CD1c-positive myeloid dendritic cell (primary cell): ENCODE measurements at regions not wholly inside any gene's neighbourhood (a gene's known extent, or its start where the extent isn't known, plus 50 kb on each side); places are given as distances from the start of the nearest gene placed in this dataset.

ENCODE experiments used
- DNase-seq: peaks from one replicate; pipeline ENCODE4 v3.0.0-alpha.2; 2016; ENCODE audit errors: extremely low spot score

DNA sequence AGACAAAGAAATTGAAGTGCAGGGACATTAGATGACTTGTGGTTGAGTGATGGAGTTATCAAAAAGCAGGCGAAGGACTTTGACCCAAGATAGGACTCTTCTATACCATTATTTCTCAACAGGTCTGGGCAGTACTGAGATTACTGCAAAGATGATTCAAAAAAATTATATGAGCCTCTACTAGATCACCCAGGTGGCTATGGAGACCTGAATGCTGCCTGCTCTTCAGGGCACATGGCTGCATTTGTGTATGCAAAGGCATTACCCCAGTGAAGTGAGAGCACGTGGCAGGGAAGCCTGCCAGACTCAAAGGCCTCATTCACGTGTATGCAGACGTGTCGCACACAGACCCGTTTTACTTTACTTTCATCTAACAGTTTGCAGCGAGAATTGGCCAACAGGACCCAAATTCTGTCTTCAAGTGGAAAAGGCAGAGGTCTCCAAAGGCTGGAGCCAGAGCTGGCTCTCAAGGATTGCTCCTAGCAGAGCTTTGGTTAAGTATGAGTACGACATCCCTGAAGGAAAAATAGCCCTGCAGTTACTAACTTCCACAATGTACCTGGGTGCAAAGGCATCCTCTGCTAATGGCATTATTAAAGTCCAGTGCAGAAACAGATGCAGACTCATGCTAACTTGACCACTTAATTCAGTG, 113.8 kb upstream of the ARMC2 start:
- DNase-seq, result no peak

DNA sequence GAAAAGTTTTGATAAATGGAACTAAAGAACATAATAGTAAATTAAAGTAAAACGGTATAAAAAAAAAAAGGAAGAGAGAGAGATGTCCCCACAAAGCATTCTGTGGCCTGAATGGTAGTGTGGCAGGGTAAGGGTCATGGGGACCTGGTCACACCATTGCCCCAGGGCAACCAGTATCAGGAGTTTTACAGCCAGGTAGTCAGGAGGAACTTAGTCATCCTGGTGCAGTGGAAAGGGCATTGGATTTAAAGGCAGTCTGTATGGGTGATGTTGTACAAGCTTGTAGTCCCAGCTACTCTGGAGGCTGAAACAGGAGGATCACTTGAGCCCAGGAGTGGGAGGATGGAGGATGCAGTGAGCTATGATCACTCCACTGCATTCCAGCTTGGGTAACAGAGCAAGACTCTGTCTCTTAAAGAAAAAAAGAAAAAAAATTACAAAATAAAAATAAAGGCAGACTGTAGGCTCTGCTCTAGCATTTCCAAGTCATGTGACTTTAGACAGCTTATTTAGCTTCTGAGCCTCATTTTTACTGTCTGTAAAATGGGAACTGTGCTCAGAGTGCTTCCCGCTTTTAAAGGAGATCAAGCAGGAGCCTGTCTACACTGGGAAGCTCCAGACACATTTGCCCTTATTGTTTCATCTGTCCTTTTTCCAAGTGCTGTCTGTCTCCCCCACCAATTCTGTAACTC, 112.8 kb upstream of the ARMC2 start:
- no peak for DNase-seq

DNA sequence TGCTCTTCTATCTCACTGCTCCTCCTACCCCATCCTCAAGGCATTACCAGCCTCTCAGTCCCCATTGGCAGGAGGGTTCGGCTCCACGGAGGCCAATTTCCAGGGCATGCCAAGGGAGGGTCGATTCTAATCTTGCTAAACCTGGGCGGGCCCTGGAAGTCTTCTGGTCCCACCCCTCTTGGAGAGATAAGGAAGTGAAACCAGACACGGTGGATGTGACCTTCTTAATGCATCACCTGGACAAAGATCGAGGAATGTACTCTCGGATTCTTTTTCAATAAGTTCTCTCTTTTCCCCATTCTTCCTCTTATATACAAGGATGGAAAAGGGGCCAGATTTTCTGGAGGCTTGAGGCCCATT, 112.2 kb upstream of the ARMC2 start:
- no peak for DNase-seq

DNA sequence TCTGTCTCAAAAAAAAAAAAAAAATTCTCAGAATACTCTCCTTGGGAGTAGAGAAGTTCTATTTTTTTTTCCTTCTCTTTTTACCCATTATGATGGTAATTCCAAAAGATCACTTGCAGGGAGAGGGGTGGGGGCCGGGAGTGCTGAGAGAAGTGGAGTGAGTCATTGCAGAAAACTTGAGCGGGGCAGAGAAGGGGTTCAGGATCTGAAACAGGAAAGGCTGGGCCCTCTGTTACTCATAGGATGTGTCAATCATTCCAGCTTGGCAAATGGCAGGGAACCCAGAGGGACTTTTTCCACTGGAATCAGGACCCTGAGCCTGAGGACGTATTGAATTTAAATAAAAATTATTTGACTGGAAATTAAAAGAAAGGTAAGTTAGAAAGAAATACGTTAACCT, 111.4 kb upstream of the ARMC2 start:
- peak; percentile 72 for DNase-seq

- DNase-seq, result peak; percentile 85
Measured at GRCh38 chr6:108737594-108738546, 110.4 kb upstream of the ARMC2 start.

- peak; percentile 65 for DNase-seq
Measured at GRCh38 chr6:108738684-108739416, 109.4 kb upstream of the ARMC2 start.

GRCh38 chr6:108739496-108740330, 108.5 kb upstream of the ARMC2 start:
- no peak for DNase-seq

DNA sequence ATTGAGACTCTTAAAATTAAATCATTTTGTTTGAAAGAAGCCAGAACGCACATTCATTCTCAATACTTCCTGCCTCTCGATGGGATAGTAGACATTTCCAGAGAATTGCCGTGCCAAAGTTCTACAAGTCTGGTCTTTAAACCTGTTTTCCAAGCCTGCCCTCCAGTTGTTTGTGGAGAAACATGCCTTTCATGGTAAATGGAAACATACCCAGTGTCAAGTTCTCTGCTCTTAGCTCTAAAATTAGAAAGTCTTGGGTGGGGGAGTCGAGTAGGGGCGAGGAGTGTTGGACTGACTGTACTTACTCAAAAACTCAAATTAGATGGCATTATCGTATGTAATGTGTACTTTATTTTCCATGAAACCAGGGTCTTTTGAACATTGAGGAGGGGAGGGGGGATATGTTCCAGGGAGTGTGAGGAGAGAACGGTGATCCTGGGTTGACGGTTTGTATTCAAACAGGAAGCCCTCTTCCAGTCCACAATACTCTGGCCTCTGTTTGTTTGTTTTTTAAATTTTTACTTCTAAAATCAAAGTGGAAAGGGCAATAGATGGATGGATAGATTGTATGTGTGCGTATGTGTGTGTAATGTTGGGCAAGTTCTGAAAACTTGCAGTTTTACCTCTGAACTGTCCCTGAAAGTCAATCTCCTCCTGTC, 106.8 kb upstream of the ARMC2 start:
- DNase-seq, result no peak

DNA sequence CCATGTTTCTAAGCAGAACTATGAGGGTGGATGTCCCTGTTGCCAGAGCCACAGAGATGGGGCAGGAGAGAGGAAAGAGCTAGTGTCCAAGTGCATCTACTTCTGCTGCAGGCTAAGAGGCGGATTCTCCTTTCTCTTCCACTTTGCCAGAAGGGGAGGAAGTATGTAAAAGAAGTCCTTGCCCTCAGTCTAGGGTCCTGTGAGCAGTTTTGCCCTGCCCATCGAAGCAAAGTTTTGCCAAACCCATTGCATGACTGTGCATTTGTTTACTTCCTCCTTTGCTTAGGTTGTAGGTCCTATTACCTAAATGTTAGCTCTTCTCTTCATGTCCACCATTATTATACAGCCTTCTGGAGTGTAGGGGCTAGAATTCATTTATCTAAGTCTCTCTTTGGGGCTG, 106.2 kb upstream of the ARMC2 start:
- DNase-seq, result peak; percentile 82

DNA sequence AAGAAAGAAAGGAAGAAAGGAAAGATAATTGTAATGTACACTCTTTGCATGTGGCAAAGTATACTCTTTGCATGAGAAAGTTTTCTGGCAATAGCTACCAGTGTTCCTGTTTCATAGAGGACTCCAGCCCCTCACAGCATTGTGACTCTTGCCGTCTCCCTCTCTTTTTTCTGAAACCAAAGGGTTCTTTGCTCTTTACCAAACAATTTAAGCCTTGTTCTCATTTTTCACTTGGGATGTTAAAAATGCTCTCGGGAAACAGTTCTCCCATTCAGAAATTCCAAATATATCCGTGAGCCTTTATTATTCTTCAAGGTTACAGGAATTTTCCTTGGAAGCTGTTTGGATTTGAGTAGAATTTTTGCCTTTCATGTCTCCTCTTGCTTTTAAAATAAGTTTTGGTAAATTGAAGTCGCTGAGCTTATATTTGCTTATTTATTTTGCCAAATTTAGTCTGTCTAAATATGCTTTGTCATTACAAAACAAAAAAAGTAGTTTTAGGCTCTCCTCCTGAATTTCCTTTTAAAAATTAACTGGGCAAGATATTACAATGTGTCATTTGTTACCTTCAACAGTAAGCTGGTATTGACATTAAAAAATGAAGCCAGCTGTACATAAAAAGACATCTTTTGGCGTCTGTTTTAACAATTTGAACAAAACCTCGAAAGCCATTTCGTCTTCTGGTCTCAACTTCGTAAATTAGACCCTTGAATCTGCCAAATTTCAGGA, 103.8 kb upstream of the ARMC2 start:
- no peak for DNase-seq

DNA sequence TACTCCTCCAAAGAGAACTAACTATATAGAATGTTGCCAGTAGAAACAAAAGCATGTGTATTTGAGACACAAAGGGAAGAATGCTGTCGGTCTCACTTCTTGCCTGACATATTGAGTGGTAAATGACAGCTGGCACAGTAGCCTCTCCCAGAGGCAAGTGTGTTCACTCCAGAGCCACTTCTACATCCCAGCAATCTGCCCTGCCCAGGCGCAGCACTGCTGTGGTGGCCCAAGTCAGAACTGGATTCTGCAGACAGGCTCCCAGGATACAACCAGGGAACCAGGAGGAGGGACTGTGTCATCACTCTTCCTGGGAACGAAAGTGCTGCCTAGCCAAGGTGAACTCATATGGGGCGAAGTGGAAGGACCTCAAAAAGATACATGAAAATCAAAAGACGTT, 103.2 kb upstream of the ARMC2 start:
- no peak for DNase-seq

GRCh38 chr6:108745664-108746336, 102.4 kb upstream of the ARMC2 start:
- DNase-seq, result no peak

DNA sequence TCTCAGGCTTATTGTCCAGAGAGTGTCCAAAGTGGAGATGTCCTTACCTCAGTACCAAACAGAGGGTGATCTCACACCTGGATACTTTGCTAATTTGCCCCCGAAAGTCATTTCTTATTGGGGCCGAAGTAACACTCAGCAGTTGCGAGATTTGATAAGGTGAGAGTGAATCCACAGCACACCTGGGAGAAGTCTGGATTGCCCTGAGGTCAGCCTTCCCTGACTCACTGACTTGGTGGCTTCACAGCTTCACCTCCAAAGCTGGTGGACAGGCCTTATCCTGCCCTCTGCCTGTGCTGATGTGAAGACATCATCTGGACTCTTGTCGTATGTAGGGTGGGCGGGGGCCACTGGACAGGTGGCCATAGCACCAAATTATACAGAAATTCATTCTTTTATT, 101.9 kb upstream of the ARMC2 start:
- no peak for DNase-seq

GRCh38 chr6:108746836-108747575, 101.2 kb upstream of the ARMC2 start:
- DNase-seq, result no peak

- DNase-seq, result no peak
Measured at GRCh38 chr6:108748055-108748454, 100.2 kb upstream of the ARMC2 start.

- no peak for DNase-seq
Measured at GRCh38 chr6:108748959-108749358, 99.3 kb upstream of the ARMC2 start.

GRCh38 chr6:108750801-108751200, 97.4 kb upstream of the ARMC2 start:
- DNase-seq, result no peak

DNA sequence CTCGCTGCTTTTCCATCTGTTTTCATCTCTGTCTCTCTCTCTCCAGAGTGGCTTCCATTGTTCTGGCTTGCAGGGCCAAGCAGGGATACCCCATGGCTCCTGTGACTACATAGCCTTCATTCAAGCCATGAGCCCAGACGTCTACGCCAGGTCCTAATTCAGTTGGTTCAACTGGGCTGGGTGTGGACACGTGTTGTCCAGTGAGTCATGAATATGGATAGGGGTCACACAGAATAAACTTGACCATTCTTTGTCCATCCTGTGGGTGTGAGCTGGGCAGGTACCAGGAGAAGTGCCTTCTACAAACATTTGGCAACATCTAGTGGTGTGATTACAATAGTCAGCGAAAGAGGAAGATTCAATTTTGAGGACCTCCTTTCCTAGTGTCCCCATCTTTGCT, 96.9 kb upstream of the ARMC2 start:
- DNase-seq, result no peak
